ENCODE measurements at regions not wholly inside any gene's neighbourhood (a gene's known extent, or its start where the extent isn't known, plus 50 kb on each side); places are given as distances from the start of the nearest gene placed in this dataset.

GRCh38 chr4:185916231-185916630, 104.2 kb upstream of the SORBS2 start:
- TF ChIP-seq CTCF (IDR thresholded peaks at IDR 0.05): no peak
- no peak for TF ChIP-seq POLR2AphosphoS5 (IDR thresholded peaks at IDR 0.05)
